Esophagus muscularis mucosa (tissue), 4 donors: ENCODE measurements at regions not wholly inside any gene's neighbourhood (a gene's known extent, or its start where the extent isn't known, plus 50 kb on each side); places are given as distances from the start of the nearest gene placed in this dataset.

Experiments used
- DNase-seq: peaks from one replicate; pipeline ENCODE4 v3.0.0-alpha.2; 2017; ENCODE audit errors: extremely low spot score
- H3K27ac ChIP-seq, 4 donors: fragments of 200-600 bp; sonication (generic); replicated peaks in 1 of 4; 1 replicate in 3 of 4; 2 replicates in 1 of 4; pipeline ENCODE4 v1.5.1; 2016 to 2019; ENCODE audit warnings: mild to moderate bottlenecking in 1 of 4
- H3K27me3 ChIP-seq, 4 donors: fragments of 200-600 bp; sonication (generic); one replicate each; pipeline versions ENCODE4 v1.5.1 to v1.6.0; 2016 to 2019
- H3K36me3 ChIP-seq, 4 donors: fragments of 200-600 bp; sonication (generic); one replicate each; pipeline ENCODE4 v1.5.1; 2016 to 2019
- H3K4me1 ChIP-seq, 4 donors: fragments of 200-600 bp; sonication (generic); one replicate each; pipeline ENCODE4 v1.5.1; 2016 to 2019
- H3K4me3 ChIP-seq, 4 donors: fragments of 200-600 bp; sonication (generic); 1 replicate in 2 of 4; 2 replicates in 2 of 4; pipeline ENCODE4 v1.5.1; 2016 to 2019; ENCODE audit warnings: mild to moderate bottlenecking in 4 of 4, moderate library complexity in 1 of 4
- H3K9me3 ChIP-seq, 4 donors: fragments of 200-600 bp; sonication (generic); 1 replicate in 3 of 4; 2 replicates in 1 of 4; pipeline ENCODE4 v1.5.1; 2016 to 2019
- EP300 ChIP-seq: sonication (generic); formaldehyde crosslinking; IDR thresholded peaks from one replicate; pipeline ENCODE4 v1.6.1; 2017; ENCODE audit warnings: antibody characterized with exemption
- POLR2A ChIP-seq: fragments of 450-650 bp; IDR thresholded peaks from one replicate; pipeline ENCODE4 v1.6.1; 2017; ENCODE audit warnings: antibody characterized with exemption, moderate library complexity, mild to moderate bottlenecking, low read depth
- POLR2AphosphoS5 ChIP-seq, 2 donors: sonication (generic); formaldehyde crosslinking; IDR thresholded peaks; one replicate each; pipeline ENCODE4 v1.6.1; 2017; ENCODE audit warnings: antibody characterized with exemption in 2 of 2
- WGBS: methylation state at CpG from one replicate; pipeline ENCODE4 v1.1.5; 2018; 5-methylcytosine and 5-hydroxymethylcytosine counted together
- intact Hi-C: fragments of 100-400 bp; cut with DNase I; formaldehyde crosslinking; loops from one replicate; pipeline ENCODE4 v1.15.1; 2023
- TF ChIP-seq, protein P1 (sequence below), 3 experiments: fragments of 200-600 bp in 2 of 3; fragments of 450-650 bp in 1 of 3; sonication (generic) in 2 of 3; IDR thresholded peaks; one replicate each; pipeline ENCODE4 v1.5.1; 2017 to 2019; ENCODE audit warnings: antibody characterized with exemption in 3 of 3, mild to moderate bottlenecking in 2 of 3, moderate library complexity in 1 of 3

DNA sequence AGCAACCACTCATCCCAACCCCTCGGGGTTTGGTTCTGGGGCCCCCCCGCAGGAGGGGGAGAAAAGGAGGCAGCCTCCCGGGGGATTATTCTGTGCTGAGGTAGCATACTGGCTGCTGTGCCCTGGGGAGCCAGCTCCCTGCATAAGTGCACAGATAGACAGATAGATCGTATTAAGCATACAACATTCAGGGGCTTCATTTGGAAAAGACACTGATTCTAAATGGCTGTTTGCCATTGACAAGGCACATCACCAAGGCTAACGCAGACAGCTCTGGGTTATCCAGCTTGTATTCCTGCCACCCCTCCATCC lies 547.9 kb downstream of the BUD13 start:
- Histone ChIP-seq H3K27me3 (peaks cover 0 to 21% (median 0%) of the 10 kb centered on the region in 4 donors), H3K9me3 (no peaks in the 10 kb centered on the region), H3K27ac (no peak overlapping the region), H3K4me1 (peaks cover 0 to 6% (median 2%) of the 10 kb centered on the region in 4 donors), H3K36me3 (no peaks in the 10 kb centered on the region), H3K4me3 (no peak overlapping the region)
- WGBS = 57% methylated on average over 5 of the region's 5 CpGs
- intact Hi-C loops = loop anchor here (5.0 kb wide), 1 partner anchor 903 kb away; no protein-coding TSS in a partner anchor
- no peak for DNase-seq
- no peak for TF ChIP-seq POLR2AphosphoS5 (IDR thresholded peaks at IDR 0.05)
- TF ChIP-seq POLR2A = no peak
- TF ChIP-seq, protein P1, sequence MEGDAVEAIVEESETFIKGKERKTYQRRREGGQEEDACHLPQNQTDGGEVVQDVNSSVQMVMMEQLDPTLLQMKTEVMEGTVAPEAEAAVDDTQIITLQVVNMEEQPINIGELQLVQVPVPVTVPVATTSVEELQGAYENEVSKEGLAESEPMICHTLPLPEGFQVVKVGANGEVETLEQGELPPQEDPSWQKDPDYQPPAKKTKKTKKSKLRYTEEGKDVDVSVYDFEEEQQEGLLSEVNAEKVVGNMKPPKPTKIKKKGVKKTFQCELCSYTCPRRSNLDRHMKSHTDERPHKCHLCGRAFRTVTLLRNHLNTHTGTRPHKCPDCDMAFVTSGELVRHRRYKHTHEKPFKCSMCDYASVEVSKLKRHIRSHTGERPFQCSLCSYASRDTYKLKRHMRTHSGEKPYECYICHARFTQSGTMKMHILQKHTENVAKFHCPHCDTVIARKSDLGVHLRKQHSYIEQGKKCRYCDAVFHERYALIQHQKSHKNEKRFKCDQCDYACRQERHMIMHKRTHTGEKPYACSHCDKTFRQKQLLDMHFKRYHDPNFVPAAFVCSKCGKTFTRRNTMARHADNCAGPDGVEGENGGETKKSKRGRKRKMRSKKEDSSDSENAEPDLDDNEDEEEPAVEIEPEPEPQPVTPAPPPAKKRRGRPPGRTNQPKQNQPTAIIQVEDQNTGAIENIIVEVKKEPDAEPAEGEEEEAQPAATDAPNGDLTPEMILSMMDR (IDR thresholded peaks at IDR 0.05) = no peak
- TF ChIP-seq EP300 = no peak

- no peak for DNase-seq
- TF ChIP-seq EP300 = no peak
- TF ChIP-seq, protein P1 (IDR thresholded peaks at IDR 0.05) = peak; percentile 37 to 70 (median 52)
- peaks cover 0 to 6% (median 2%) of the 10 kb centered on the region in 4 donors for H3K4me1 ChIP-seq
- no peaks in the 10 kb centered on the region for H3K9me3 ChIP-seq
- no peak overlapping the region for H3K27ac ChIP-seq
- peaks cover 0 to 21% (median 0%) of the 10 kb centered on the region in 4 donors for H3K27me3 ChIP-seq
- no peak overlapping the region for H3K4me3 ChIP-seq
- intact Hi-C loops = loop anchor here (5.0 kb wide), 1 partner anchor 902 kb away; no protein-coding TSS in a partner anchor
- WGBS = 71% methylated on average over 5 of the region's 10 CpGs
- no peaks in the 10 kb centered on the region for H3K36me3 ChIP-seq
Observed at GRCh38 chr11:116224154-116224888, 548.5 kb downstream of the BUD13 start.

GRCh38 chr11:116221351-116221750 lies 551.4 kb downstream of the BUD13 start:
- no peak for DNase-seq
- peaks cover 0 to 6% (median 2%) of the 10 kb centered on the region in 4 donors for H3K4me1 ChIP-seq
- no peak for TF ChIP-seq POLR2AphosphoS5 (IDR thresholded peaks at IDR 0.05)
- TF ChIP-seq, protein P1 (IDR thresholded peaks at IDR 0.05) = no peak
- intact Hi-C loops = loop anchor here (5.0 kb wide), 1 partner anchor 899 kb away; no protein-coding TSS in a partner anchor
- 77% methylated on average over 2 of the region's 2 CpGs for WGBS
- H3K27me3 ChIP-seq = peaks cover 0 to 14% (median 0%) of the 10 kb centered on the region in 4 donors
- no peak overlapping the region for H3K27ac ChIP-seq
- no peaks in the 10 kb centered on the region for H3K9me3 ChIP-seq
- H3K36me3 ChIP-seq = no peaks in the 10 kb centered on the region
- H3K4me3 ChIP-seq = no peak overlapping the region

GRCh38 chr11:116219171-116219635 lies 553.6 kb downstream of the BUD13 start:
- H3K4me3 ChIP-seq = no peak overlapping the region
- no peaks in the 10 kb centered on the region for H3K4me1 ChIP-seq
- H3K27me3 ChIP-seq = peaks cover 0 to 4% (median 0%) of the 10 kb centered on the region in 4 donors
- no peak for DNase-seq
- no peaks in the 10 kb centered on the region for H3K9me3 ChIP-seq
- H3K36me3 ChIP-seq = no peaks in the 10 kb centered on the region
- intact Hi-C loops = no loop called here
- TF ChIP-seq POLR2A (no peak), POLR2AphosphoS5 (IDR thresholded peaks at IDR 0.05) (no peak), EP300 (no peak)
- TF ChIP-seq, protein P1 (IDR thresholded peaks at IDR 0.05) = no peak
- no peak overlapping the region for H3K27ac ChIP-seq
- 47% methylated on average over 5 of the region's 5 CpGs for WGBS

- H3K4me3 ChIP-seq = no peak overlapping the region
- no peaks in the 10 kb centered on the region for H3K36me3 ChIP-seq
- H3K27ac ChIP-seq = no peak overlapping the region
- intact Hi-C loops = no loop called here
- no peaks in the 10 kb centered on the region for H3K4me1 ChIP-seq
- no peak for DNase-seq
- TF ChIP-seq, protein P1 (IDR thresholded peaks at IDR 0.05) = no peak
- no peaks in the 10 kb centered on the region for H3K27me3 ChIP-seq
- 83% methylated on average over 1 of the region's 1 CpG for WGBS
- H3K9me3 ChIP-seq = no peaks in the 10 kb centered on the region
Observed at GRCh38 chr11:116217441-116217840, 555.3 kb downstream of the BUD13 start.
